Left colon (tissue), 2 donors: ENCODE measurements at regions not wholly inside any gene's neighbourhood (a gene's known extent, or its start where the extent isn't known, plus 50 kb on each side); places are given as distances from the start of the nearest gene placed in this dataset.

Experiments used
- ATAC-seq: fragments of 200-7000 bp; cut with Tn5 transposase; one replicate; pipeline ENCODE4 v1.9.1; 2020; ENCODE audit warnings: mild to moderate bottlenecking, moderate library complexity
- DNase-seq, 2 donors: peaks; one replicate each; pipeline ENCODE4 v3.0.0-alpha.2; 2020
- intact Hi-C, 2 donors: fragments of 100-400 bp; cut with DNase I in 1 of 2; cut with micrococcal nuclease in 1 of 2; formaldehyde crosslinking; loops; one replicate each; pipeline versions ENCODE4 v1.11.2 to v1.14.0; 2022; cut with DNase I, micrococcal nuclease
- donor health status: DM: no; HTN: no; CAD: no.
- donor health status: DM: yes; HTN: yes; CAD: no.

DNA sequence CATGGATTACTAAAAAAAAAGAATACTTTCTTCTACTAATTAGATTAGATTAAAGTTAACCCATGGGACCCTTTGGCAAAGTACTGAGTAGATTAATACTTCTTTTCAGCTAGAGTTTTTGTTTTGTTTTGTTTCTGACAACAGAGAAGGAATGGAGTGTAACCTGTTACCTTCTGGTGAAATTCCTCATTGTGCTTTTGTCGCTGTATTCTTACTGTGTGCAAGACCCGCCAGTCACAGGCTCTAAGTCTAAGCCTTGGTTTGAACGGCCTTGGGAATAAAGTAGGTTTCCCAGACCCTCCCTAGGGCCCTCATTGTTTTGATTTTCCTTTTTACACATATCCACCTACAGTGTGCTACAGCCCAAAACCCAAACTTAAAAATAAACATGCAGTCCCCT lies 171.1 kb upstream of the IL12A start:
- intact Hi-C loops, result no loop called here
- no peak for DNase-seq
- no peak for ATAC-seq

DNA sequence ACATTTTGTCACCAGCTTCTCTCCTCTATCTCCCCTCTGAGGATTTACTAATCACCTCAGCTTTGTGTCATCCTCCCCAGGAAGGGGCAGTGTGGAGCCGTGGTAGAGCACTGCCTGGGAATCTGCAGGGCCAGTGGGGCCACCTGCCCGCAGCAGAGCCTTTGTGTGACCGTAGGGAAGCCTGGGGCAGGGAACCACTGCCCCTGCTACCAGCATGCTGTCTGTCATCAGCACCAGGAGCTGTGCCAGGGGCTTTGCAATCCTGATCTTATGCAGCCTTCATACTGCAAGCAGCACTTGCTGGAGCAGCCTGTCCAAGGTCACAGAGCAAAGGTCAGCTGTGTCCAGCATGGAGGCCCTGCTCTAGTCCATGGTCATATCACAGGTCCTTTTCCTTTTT lies 170.2 kb upstream of the IL12A start:
- intact Hi-C loops, result no loop called here
- ATAC-seq (no peak), DNase-seq (no peak)

DNA sequence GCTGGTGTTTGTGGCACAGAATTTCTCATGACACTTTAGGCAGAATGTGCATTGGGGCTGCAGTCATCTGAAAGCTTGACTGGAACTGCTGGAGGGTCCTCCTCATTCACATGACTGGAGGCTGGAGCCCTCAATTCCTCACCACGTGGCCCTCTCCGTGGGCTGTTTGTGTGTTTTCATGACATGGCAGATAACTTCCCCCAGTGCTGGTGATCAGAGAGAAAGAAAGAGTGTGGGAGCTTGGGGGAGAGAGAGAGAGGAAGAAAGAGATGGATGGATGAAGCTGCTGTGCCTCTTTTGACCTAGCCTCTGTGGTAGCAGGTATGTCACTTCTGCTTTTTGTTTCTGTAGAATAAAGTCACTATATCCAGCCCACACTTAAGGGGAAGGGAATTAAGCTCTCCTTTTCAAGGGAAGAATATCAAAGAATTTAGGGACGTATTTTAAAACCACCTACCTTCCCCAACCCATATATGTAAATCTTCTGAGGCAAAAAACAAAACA lies 169.6 kb upstream of the IL12A start:
- ATAC-seq (no peak), DNase-seq (no peak)
- intact Hi-C loops, result no loop called here

DNA sequence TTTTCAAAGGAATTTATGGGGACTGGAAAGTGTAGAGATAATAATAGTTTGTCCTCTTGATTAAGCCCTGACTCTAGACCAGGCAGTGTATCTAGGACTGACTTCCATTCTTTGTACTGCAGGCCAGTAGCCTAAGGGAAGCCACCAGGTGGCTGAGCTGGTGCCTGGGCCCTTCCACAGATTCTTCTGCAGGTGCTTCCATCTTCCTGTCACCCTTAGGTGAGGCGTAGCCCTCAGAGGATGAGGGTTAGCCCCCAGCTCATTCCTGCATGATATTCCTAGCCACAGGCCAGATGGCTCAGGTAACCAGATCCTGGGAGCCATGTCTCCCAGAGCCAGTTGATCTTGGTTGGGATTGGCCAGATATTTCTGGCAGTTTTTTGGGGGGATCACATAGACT lies 169.0 kb upstream of the IL12A start:
- no peak for ATAC-seq
- intact Hi-C loops, result no loop called here

DNA sequence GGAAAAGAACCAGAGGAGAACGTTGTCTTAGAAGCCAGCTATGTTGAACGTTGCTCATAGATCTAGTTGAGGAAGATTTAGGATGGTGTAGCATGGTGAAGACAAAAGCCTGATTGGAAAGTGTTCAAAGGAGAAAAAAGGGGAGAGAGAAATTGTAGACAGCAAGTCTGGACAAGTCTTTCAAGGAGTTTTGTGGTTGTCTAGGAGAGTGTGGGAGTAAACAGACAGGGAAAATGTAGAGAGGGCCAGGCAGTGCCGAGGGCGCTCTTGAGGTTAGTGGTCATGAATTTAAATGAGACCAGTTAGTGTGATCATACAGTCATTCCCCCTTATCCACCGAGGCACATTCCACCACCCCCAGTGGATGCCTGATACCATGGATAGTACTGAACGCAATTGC lies 167.5 kb upstream of the IL12A start:
- no peak for DNase-seq
- ATAC-seq, result no peak
- intact Hi-C loops, result no loop called here

More for the DNA sequence above, 169.0 kb upstream of the IL12A start:
- DNase-seq, result no peak

DNA sequence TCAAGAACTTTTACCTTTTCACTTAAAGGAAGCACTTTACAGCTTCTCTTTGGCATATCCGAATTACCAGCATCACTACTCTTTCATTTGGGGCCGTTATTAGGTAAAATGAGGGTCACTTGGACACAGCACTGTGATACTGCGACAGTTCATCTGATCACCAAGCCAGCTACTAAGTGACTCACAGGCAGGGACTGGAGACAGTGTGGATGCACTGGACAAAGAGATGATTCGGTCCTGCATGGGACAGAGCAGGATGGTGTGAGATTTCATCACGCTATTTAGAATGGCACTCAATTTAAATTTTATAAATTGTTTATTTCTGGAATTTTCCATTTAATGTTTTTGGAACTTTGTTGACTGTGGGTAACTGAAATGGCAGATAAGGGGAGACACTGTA lies 166.9 kb upstream of the IL12A start:
- DNase-seq (no peak), ATAC-seq (no peak)
- intact Hi-C loops, result no loop called here

DNA sequence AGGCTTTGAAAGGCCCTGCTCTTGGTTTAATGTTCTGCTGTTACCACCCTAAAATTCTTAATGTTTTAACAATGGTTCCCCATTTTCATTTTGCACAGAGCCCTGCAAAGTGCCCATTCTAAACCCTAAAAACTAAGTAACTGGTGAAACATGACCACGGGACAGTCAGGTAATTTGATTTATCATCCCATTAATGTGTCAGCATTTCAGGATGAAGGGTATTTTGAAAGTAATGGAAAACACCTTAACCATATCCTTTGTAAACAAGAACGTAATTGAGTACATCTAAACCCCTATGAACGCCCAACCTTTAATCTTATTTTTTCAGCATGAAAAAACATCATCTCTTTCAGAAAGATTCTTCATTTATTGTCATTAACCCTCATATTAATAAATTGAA lies 164.9 kb upstream of the IL12A start:
- intact Hi-C loops, result no loop called here

DNA sequence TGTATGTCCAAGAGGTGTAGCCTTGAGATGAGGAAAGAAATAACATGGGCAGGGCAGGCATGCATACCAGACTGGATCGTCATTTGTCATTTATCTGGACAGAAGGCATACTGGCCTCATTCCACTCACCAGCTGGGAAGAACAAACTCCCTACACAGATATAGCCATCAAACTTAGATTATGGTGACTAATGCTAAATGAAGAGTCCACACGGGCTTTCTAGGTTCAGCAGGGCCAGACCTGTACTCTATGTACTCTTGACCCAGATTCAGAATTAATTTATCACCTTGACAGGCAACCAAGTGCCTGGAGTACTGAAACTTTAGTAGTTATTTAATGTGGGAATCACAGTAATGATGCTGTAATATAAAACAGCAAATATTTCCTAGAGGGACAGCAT lies 164.3 kb upstream of the IL12A start:
- peak; percentile 22 to 66 for DNase-seq
- ATAC-seq, result peak; percentile 98
- intact Hi-C loops, result no loop called here

More for the DNA sequence above, 164.9 kb upstream of the IL12A start:
- DNase-seq (no peak), ATAC-seq (no peak)

DNA sequence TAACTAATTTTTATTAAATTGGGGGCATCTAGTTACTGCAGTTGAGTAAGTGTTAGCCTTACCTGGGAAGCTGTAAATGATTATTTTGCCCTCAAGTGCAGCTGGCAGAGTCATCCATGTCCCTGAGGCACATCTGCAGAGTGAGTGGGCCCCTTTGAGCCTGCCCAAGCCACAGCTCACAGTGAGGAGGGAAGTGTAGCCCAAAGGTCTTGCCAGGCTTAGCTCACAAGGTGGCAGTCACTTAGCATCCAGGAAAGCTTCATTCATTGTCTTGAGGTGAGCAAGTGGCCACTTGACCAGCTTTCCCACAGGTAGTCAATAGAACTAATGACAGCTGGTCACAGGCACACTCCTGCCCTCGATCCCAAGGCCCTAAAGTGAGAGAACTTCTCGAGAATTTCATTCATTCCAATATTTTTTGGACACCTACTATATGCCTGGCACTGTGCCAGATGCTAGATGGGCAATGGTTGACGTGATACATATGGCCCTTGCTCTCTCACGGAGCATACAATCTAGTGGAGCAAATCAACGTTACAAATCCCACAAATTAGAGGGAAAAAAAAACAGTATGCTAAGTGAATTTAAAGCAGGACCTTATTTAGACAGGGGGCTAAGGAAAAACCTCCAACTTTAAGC lies 163.3 kb upstream of the IL12A start:
- no peak for ATAC-seq
- no peak for DNase-seq
- intact Hi-C loops, result loop anchor here in 1 of 2 donors (5.0 kb wide), 1 partner anchor 182 kb away; no protein-coding TSS in a partner anchor

DNA sequence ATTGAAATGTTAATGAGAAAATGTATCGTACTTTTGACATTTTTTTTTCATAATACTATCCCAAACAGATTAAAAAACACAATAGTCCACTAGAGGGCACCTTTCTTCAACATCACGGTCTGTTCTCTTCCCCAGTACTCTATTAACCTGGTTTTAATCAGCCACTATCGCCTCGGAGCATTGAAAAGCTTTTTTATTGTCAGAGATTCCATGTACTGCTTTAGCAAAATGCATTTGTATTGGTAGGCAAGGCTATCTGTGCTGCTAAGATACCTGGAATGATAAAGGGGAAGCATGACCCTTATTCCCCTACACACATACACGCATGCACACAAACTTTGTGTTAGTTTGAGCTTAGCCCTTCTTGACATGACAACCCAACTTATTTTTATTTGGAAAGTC lies 160.1 kb upstream of the IL12A start:
- intact Hi-C loops, result loop anchor here in 1 of 2 donors (5.0 kb wide), 1 partner anchor 179 kb away; no protein-coding TSS in a partner anchor
- DNase-seq, result no peak
- ATAC-seq, result peak; percentile 45

DNA sequence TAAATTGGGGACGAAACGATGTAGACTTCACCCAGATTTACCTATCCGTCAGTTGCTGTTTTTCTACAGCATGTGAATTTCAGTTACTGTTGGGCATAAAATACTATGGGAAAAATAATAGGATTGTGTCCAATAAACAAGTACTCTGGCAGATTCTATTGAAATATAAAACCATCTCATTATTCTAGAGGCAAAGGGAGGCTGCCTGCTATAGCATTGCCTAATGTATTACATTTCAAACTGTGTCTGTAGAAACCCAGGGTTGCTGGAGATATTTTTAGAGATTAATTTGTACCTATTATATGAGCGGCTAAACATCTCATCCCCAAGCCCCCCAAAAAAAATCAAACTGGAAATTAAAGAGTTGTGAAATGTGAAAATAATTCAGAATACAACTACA lies 159.6 kb upstream of the IL12A start:
- intact Hi-C loops, result loop anchor here in 1 of 2 donors (5.0 kb wide), 1 partner anchor 178 kb away; no protein-coding TSS in a partner anchor
- DNase-seq (no peak), ATAC-seq (no peak)

DNA sequence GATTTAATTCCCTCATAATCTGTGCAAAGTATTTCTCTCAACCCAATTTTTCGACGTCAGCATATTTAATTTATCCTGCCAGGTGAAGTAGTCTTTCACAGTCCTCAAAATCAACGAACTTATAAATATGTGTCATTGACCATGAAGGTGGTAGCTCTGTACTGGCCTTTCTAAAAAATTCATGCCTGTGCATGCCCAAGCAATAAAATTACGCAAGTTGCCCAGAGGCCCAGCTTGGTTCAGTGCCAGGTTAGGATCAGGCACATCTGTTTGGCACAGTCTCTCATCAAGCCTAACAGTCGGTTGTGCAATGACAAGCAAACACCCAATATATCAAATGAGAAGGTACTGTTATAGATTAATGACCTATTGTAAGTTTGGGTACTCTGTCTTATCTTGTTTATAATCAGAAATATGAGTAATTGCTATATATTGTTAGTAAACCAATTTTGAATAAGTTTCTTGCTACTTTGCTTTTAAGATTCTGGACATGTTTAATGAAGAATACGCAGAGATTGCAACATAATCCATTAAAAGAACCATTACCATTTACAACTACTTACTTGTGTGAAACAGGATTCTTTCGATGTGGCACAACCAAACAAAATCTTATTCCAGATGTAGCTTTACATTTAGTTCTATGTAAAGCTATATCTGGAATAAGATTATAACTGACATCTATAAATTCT lies 159.0 kb upstream of the IL12A start:
- ATAC-seq (peak; percentile 87), DNase-seq (peak; percentile 72 to 85)
- intact Hi-C loops, result loop anchor here in 1 of 2 donors (5.0 kb wide), 1 partner anchor 178 kb away; no protein-coding TSS in a partner anchor

DNA sequence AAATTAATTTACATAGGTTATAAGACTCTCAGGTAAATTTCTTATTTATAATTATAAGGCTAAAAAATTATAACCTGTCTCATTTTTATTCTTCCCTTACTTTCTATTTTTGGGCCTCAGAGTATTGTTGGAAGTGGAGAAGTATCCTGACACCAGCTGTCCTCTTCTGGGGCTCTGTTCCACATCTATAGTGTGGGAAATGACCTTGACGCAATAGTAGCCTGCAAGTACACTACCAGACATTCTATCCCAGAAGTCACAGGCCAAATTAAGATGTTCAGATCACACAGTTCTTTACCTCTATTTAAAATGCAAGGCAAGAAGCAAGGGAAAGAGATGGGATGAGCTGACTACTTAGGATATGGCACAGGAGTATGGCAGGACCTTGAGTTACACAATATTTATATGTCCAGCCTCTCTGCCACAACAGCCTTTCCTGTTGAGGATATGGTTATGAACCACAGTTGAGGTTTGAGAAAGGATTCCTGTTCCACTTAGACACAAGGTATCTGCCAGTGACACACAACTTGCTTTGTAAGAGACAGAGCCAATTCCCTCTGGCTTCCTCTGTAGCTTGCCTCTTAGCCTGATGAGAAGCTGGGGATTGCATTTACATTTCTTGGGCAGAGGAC lies 158.0 kb upstream of the IL12A start:
- intact Hi-C loops, result no loop called here
- DNase-seq (no peak), ATAC-seq (no peak)

DNA sequence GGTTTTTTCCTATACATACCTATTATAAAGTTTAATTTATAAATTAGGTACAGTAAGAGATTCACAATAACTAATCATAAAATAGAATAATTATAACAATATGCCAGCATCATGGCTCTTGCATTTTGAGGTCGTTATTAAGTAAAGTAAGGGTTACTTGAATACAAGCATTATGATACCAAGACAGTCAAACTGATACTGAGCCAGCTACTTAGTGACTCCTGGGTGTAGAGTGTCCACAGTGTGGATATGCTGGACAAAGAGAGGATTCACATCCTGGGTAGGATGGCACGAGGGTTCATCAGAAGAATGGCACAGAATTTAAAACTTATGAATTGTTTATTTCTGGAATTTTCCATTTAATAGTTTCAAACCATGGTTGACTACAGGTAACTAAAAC lies 157.2 kb upstream of the IL12A start:
- intact Hi-C loops, result no loop called here

DNA sequence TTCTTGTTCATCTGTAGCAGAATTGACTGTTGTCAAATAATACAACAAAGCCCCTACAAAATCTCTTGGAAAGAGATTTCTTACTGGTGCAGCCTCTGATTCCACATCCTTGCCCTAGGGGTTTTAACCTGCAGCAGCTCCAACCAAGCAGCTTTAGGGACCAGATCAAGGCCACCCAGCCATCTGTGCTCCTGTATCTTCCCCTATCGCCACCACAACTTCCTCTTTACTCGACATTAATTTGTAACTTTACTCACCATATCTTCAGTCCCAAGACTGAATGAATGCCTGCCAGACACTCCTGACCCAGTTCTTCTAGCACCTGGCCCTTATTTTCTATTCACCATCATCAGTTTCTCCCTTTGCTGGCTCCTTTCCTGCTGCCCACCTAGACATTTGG lies 156.6 kb upstream of the IL12A start:
- ATAC-seq, result no peak
- DNase-seq, result no peak
- intact Hi-C loops, result no loop called here

More for the DNA sequence above, 157.2 kb upstream of the IL12A start:
- DNase-seq, result no peak
- ATAC-seq, result no peak

DNA sequence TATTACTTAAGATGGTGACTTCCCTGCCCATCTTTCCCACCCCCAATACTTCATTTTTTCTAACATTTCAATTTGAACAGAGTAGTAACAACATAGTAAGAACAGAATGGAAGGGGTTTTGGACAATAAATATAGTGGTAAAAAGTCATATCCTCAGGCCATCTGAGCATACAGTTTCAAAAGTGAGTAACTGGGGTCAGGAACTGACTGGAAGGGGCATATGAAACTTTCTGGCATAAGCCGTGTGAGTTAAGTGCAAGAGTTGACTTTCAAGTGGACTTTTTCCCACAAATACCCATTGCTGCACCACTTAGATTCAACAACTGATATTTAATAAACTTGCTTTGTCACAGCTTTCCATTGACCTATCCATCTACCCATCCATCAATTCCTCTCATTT lies 153.5 kb upstream of the IL12A start:
- intact Hi-C loops, result no loop called here
- DNase-seq (no peak), ATAC-seq (no peak)

DNA sequence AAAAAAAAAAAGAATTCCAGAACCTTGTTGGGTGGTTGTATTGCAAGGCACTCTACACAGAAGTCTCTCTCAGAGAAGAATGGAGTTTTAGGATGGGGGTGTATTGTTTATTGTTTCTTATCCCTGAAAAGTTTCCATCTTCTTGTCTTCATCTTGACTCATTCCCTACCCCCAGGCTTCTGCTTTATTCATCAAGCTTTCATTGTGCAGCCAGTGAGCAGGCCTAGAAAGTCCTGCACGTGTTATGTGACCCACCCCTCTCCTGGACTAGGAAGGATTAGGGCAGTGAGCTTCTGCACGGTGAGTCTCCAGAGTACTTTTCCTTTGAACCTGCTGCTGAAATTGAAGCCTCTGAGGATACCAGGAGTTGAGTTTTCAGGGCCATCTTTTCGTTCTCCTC lies 150.9 kb upstream of the IL12A start:
- ATAC-seq (no peak), DNase-seq (no peak)
- intact Hi-C loops, result no loop called here

DNA sequence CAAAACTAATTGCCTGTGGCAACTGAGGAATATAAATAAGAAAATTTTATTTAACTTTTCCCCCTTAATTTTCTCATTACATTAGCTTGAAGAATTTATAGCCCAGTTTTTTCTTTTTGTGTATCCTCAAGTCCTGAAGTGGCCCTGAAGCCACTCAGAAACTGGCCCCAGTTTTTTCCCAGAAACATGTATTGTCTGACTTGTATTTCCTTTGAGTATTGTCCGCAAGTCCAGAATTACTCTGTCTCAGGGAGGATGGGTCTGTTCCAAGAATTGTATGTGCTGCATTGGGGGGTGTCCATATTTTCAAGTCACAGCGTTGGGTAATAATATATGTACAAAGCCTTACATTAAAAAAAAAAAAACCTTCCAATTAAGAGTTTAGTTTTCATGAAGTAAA lies 149.7 kb upstream of the IL12A start:
- DNase-seq (no peak), ATAC-seq (no peak)
- intact Hi-C loops, result no loop called here

DNA sequence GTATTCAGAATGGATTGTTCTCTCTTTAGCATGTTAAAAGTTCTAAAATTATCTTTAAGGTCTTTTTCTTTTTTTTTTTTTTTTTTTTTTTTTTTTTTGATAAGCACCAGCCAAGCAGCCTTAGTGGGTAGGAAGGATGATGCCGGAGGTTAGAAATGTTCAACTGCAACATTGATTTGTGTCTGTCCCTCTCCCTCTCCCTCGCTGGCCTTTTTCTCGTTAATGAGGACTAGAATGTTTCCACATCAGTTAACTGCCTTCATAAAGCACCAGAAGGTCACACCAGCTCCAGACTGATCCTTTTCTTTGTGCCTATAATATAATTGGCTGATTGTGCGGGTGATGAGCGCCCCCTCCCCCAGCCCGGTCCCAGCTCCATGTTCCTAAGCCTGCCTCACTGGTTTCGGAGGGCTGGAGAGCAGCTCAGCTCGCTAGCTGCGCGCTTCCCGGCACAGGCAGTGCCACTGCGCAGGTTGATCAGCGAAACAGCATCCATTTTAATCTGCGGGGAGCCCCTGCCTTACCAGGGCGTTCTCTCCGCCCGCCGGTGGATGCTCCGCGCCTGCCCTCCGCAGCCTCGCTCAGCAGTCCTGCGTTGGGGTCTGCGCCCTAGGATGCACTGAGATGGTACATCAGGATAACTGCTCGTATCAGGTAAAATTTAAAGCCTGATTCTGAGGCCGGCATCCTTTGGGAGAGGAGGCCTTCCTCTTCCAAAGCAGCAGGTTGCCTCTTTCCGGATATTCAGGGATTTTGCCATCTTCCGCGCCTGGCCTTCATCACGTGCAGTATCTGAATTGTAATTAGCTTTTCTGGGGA lies 148.9 kb upstream of the IL12A start, which contains the start of gene SCHIP1:
TSS of gene SCHIP1 (plus strand) at position 301 of the 819 bp plus-strand sequence.
- DNase-seq (no peak), ATAC-seq (no peak)
- intact Hi-C loops, result no loop called here
